ENCODE measurements at regions not wholly inside any gene's neighbourhood (a gene's known extent, or its start where the extent isn't known, plus 50 kb on each side); places are given as distances from the start of the nearest gene placed in this dataset.

GRCh38 chr1:182288749-182289604, 102.6 kb downstream of the GLUL start:
- TF ChIP-seq SETDB1 (IDR thresholded peaks at IDR 0.05; ENCODE audit: insufficient read length, low read length) (no peak), TCF7L2 (IDR thresholded peaks at IDR 0.05; ENCODE audit: borderline replicate concordance, low read depth, low read length) (no peak), ZNF362 (tag by site-specific recombination; IDR thresholded peaks at IDR 0.05) (no peak), ZNF10 (tag by site-specific recombination; IDR thresholded peaks at IDR 0.05) (no peak), ZNF18 (tag by site-specific recombination; IDR thresholded peaks at IDR 0.05) (no peak), ZNF404 (tag by site-specific recombination; IDR thresholded peaks at IDR 0.05) (no peak), SCRT2 (tag by site-specific recombination; IDR thresholded peaks at IDR 0.05) (no peak), ZNF623 (tag by site-specific recombination; IDR thresholded peaks at IDR 0.05) (no peak), ZNF133 (tag by site-specific recombination; IDR thresholded peaks at IDR 0.05) (no peak), ZNF174 (tag by site-specific recombination; IDR thresholded peaks at IDR 0.05) (no peak), ZNF645 (tag by site-specific recombination; IDR thresholded peaks at IDR 0.05) (no peak), ZNF510 (tag by site-specific recombination; IDR thresholded peaks at IDR 0.05; ENCODE audit: insufficient replicate concordance) (no peak), ZSCAN18 (tag by site-specific recombination; IDR thresholded peaks at IDR 0.05) (no peak), ZNF37A (tag by site-specific recombination; IDR thresholded peaks at IDR 0.05) (no peak), ZNF513 (tag by site-specific recombination; IDR thresholded peaks at IDR 0.05) (no peak), TRIM28 (IDR thresholded peaks at IDR 0.05; ENCODE audit: borderline replicate concordance, low read length) (no peak), ZBTB20 (tag by site-specific recombination; IDR thresholded peaks at IDR 0.05) (no peak), ZNF837 (tag by site-specific recombination; IDR thresholded peaks at IDR 0.05) (no peak)
- no peaks in the 10 kb centered on the region for H3K36me3 ChIP-seq (ENCODE audit: control insufficient read depth in 2 of 2, insufficient read depth in 1 of 2, low read length in 2 of 2)
- no peak overlapping the region for H3K4me3 ChIP-seq (ENCODE audit: low read depth, low read length)
- H3K27ac ChIP-seq (ENCODE audit: extremely low read depth, low read depth, low read length), result no peak overlapping the region
- CTCF ChIA-PET, result interaction anchor here (1.4 to 2.3 kb wide), 3 partner anchors 10 to 107 kb away, joined by 3 to 6 read pairs (median 4); no protein-coding TSS in a partner anchor
- POLR2A ChIA-PET, result interaction anchor here (0.6 to 1.5 kb wide), 3 partner anchors 8 to 101 kb away, joined by 3 to 4 read pairs (median 3); no protein-coding TSS in a partner anchor
- no peaks in the 10 kb centered on the region for H3K9me3 ChIP-seq (ENCODE audit: control insufficient read depth, insufficient read depth, low read depth, low read length)
- H3K4me1 ChIP-seq (ENCODE audit: control insufficient read depth, insufficient read depth, low read length), result no peaks in the 10 kb centered on the region

GRCh38 chr1:182286761-182287160, 104.8 kb downstream of the GLUL start:
- ChIA-PET POLR2A (no interaction called here), CTCF (no interaction called here)
- no peaks in the 10 kb centered on the region for H3K4me1 ChIP-seq (ENCODE audit: control insufficient read depth, insufficient read depth, low read length)
- H3K36me3 ChIP-seq (ENCODE audit: control insufficient read depth in 2 of 2, insufficient read depth in 1 of 2, low read length in 2 of 2), result no peaks in the 10 kb centered on the region
- H3K4me3 ChIP-seq (ENCODE audit: low read depth, low read length), result no peak overlapping the region
- no peak overlapping the region for H3K27ac ChIP-seq (ENCODE audit: extremely low read depth, low read depth, low read length)
- H3K9me3 ChIP-seq (ENCODE audit: control insufficient read depth, insufficient read depth, low read depth, low read length), result no peaks in the 10 kb centered on the region
- no peak for TF ChIP-seq KLF17 (tag by site-specific recombination; IDR thresholded peaks at IDR 0.05)
- TF ChIP-seq ZNF580 (tag by site-specific recombination; IDR thresholded peaks at IDR 0.05), result no peak
- no peak for TF ChIP-seq ZNF785 (tag by site-specific recombination; IDR thresholded peaks at IDR 0.05)
- TF ChIP-seq ZNF560 (tag by site-specific recombination; IDR thresholded peaks at IDR 0.05; ENCODE audit: borderline replicate concordance), result no peak
- TF ChIP-seq TRIM28 (IDR thresholded peaks at IDR 0.05; ENCODE audit: borderline replicate concordance, low read length), result no peak
- no peak for TF ChIP-seq ZNF23 (tag by site-specific recombination; IDR thresholded peaks at IDR 0.05; ENCODE audit: borderline replicate concordance)
- TF ChIP-seq ZSCAN4 (tag by site-specific recombination; IDR thresholded peaks at IDR 0.05), result no peak
- no peak for TF ChIP-seq ZNF184 (tag by site-specific recombination; IDR thresholded peaks at IDR 0.05)

Data from HEK293 (cell line).